ENCODE measurements at regions not wholly inside any gene's neighbourhood (a gene's known extent, or its start where the extent isn't known, plus 50 kb on each side); places are given as distances from the start of the nearest gene placed in this dataset.
"Not testable (repeated sequence)": the region's sequence is repeated elsewhere in the genome, so short reads cannot be mapped to it uniquely, and the experiment has no call there.

- no peak for DNase-seq
Observed at GRCh38 chr7:50853311-50853710, 70.6 kb upstream of the GRB10 start.

DNA sequence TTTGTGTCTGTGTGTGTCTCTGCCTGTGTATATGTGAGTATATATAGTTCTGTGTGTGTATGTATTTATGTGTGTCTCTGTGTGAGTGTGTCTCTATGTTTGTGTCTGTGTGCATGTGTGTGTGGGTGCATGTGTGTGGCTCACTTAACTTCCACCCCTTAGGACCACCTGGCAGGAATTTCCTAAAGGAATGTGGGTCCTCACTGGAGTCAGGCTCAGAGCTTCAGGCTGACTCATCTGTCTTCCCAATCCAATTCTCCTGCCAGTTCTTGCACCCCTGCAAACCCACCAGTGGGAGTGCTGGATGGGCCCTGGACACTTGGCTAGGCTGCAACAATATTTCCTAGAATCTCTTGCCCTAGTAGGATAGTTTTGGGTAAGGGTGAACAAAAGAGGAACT is 70.2 kb upstream of the GRB10 start:
- DNase-seq: no peak

GRCh38 chr7:50851891-50852290 is 69.2 kb upstream of the GRB10 start:
- DNase-seq: no peak

GRCh38 chr7:50851451-50851850 is 68.8 kb upstream of the GRB10 start:
- DNase-seq: no peak

- no peak for DNase-seq
Observed at GRCh38 chr7:50849991-50850390, 67.3 kb upstream of the GRB10 start.

- DNase-seq: no peak
Observed at GRCh38 chr7:50848203-50848602, 65.5 kb upstream of the GRB10 start.

DNA sequence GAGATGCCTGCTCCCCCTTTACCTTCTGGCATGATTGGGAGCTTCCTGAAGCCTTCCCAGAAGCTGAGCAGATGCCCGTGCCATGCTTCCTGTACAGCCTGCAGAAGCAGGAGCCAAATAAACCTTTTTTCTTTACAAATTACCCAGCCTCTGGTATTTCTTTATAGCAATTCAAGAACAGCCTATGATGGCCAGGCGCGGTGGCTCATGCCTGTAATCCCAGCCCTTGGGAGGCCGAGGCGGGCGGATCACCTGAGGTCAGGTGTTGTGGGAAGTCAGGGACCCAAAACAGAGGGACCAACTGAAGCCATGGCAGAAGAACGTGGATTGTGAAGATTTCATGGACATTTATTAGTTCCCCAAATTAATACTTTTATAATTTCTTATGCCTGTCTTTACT is 62.2 kb upstream of the GRB10 start:
- not testable (repeated sequence) for DNase-seq

GRCh38 chr7:50842041-50842440 is 59.3 kb upstream of the GRB10 start:
- DNase-seq: no peak

DNA sequence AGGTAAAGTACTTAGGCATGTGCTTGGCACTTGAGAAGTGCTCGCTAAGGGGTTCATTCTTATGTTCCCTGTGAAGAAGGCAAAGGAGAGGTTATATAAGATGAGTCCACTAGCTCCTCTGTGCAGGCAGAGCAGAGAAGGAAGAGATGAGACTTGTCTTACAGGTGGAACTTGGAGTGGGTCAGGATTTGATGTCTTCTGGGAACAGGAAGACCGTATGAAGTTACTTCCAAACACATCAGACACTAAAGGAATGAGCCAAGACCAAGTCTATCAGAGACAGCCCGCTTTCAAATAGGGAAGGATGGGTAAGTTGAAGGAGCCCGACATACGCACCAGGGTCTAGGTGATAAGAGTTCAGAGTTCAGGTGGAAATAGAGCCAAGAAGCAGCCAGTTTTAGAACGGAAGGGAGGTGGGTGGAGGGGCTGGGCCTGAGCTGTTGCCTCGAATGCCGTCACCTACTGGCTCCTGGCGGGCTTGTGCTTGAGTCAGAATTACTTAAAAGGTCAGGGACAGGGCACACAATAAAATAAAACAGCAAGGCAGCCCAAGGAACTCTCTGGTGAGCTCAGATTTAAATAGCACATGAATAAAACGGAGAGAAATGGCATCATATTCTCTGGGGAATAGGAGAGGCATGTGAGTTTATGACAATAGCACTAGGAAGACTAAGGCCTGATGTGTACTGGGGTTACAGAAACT is 56.1 kb upstream of the GRB10 start:
- DNase-seq: no peak

- DNase-seq: no peak
Observed at GRCh38 chr7:50837965-50838364, 55.3 kb upstream of the GRB10 start.

GRCh38 chr7:50836646-50837045 is 54.0 kb upstream of the GRB10 start:
- no peak for DNase-seq

DNA sequence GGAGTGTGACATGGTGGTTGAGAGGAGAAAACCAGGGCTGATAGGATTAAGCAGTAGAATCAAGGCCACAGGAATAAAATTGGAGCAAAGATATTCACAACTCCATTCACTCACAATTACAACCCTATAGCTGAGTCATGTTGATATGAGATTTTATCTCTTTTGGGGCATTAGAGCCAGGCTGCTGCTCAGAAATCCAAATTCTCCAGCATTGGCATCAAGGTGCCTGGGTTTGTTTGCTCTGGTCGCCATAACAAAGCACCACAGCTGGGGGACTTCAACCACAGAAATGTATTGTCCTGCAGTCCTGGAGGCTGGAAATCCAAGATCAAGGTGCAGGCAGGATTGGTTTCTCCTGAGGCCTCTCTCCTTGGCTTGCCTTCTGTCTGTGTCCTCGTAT is 52.5 kb upstream of the GRB10 start:
- DNase-seq: no peak

DNA sequence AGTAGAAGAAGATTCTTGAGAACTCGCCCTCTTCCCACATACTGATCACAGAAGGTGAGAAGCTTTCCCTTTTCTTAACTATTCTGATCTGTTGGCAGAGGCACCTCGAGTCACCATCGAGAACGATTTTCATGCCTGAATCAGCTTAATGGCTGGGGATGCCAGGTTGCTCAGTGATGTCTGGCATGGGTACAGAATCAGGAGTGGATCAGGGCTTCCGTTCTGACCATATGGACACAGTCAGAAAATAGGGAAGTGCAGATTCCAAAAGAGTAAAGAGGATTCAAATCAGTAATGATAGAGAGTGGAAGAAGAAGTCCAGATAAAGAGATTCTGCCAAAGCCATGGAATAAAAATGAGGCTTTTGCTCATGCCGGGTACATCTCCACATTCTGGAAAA is 52.0 kb upstream of the GRB10 start:
- no peak for DNase-seq

DNA sequence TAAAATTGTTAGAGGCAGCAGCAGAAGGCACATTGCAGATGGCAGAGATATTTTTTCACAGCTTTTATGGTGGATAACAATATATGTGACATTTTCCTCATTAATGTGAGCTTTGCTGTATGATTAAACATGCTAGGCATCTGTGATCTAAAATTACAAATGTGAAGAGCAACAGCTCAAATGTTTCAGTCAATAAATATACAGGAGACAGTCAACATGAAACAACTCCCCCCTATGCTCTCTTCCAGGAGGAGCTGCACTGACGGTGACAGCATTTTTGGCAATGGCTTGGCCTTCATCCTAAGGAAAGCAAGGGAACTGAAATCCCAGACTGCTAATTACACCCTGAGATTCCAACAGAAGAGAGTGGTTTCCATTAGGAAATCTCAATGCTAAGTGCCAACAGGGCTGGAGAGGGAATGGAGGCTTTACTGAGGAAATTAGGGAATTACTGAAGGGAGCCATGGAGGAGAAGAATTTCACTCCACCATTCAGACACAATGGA is 51.4 kb upstream of the GRB10 start:
- DNase-seq: no peak

DNA sequence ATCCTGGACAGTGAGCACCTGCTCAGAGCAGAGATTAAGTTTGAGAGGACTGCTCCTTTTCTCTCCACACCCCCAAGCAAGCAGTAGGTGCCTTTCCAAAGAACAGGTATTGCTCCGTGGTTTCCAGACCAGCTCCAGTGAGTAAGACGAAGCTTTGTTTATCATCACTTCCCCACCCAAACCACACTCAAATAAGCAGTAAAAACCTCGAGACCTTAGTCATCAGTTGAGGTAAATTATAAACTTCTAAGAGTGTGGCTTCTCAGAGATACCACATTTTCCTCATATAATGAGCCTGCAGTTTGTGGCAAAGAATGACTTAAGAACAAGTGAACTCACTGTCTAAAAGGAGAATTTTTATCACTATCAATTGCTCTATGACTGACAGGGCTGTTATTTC is 50.0 kb upstream of the GRB10 start:
- DNase-seq: peak; percentile 52

Data from stimulated activated CD4-positive, alpha-beta T cell treated with anti-CD3 and anti-CD28 coated beads, Interleukin-1b, Interleukin-23, amount 100 ng/mL, for 48 hours (primary cell).